Peyer's patch (tissue), 4 donors: ENCODE measurements at regions not wholly inside any gene's neighbourhood (a gene's known extent, or its start where the extent isn't known, plus 50 kb on each side); places are given as distances from the start of the nearest gene placed in this dataset.
"Not testable (repeated sequence)": the region's sequence is repeated elsewhere in the genome, so short reads cannot be mapped to it uniquely, and the experiment has no call there.

Experiments
- DNase-seq, 3 donors: peaks; one replicate each; pipeline ENCODE4 v3.0.0-alpha.2; 2017 to 2019
- H3K27ac ChIP-seq, 4 donors: fragments of 200-600 bp; sonication (generic); one replicate each; pipeline ENCODE4 v1.5.1; 2016 to 2019
- H3K27me3 ChIP-seq, 2 donors: fragments of 200-600 bp; sonication (generic); one replicate each; pipeline ENCODE4 v1.5.1; 2019
- H3K36me3 ChIP-seq, 3 donors: fragments of 200-600 bp; sonication (generic); one replicate each; pipeline ENCODE4 v1.5.1; 2016 to 2019
- H3K4me1 ChIP-seq, 4 donors: fragments of 200-600 bp; sonication (generic); one replicate each; pipeline ENCODE4 v1.5.1; 2016 to 2019
- H3K4me3 ChIP-seq, 4 donors: fragments of 200-600 bp; sonication (generic); 1 replicate in 3 of 4; 2 replicates in 1 of 4; pipeline ENCODE4 v1.5.1; 2016 to 2019; ENCODE audit warnings: mild to moderate bottlenecking in 1 of 4
- H3K9me3 ChIP-seq, 4 donors: fragments of 200-600 bp; sonication (generic); one replicate each; pipeline ENCODE4 v1.5.1; 2016 to 2019; ENCODE audit warnings: mild to moderate bottlenecking in 1 of 4
- CTCF ChIP-seq, 6 experiments: fragments of 450-650 bp in 4 of 6; fragments of 200-600 bp in 2 of 6; sonication (generic) in 1 of 6; IDR thresholded peaks; one replicate each; pipeline ENCODE4 v1.5.1; 2017 to 2019; ENCODE audit warnings: antibody characterized with exemption in 6 of 6, mild to moderate bottlenecking in 3 of 6, moderate library complexity in 1 of 6
- POLR2A ChIP-seq, 2 donors: fragments of 450-650 bp; IDR thresholded peaks; one replicate each; pipeline ENCODE4 v1.5.1; 2017; ENCODE audit warnings: antibody characterized with exemption in 2 of 2, mild to moderate bottlenecking in 2 of 2, moderate library complexity in 2 of 2

GRCh38 chr5:40428126-40428525 is 251.6 kb upstream of the PTGER4 start:
- no peaks in the 10 kb centered on the region for H3K9me3 ChIP-seq
- no peaks in the 10 kb centered on the region for H3K36me3 ChIP-seq
- H3K4me1 ChIP-seq, result peaks cover 0 to 11% (median 3%) of the 10 kb centered on the region in 4 donors
- H3K4me3 ChIP-seq, result no peak overlapping the region
- no peak overlapping the region for H3K27ac ChIP-seq
- no peak for TF ChIP-seq CTCF (IDR thresholded peaks at IDR 0.05)
- DNase-seq, result no peak
- H3K27me3 ChIP-seq, result no peaks in the 10 kb centered on the region

- DNase-seq, result peak in 1 of 3 donors; percentile 66
- not testable (repeated sequence) for H3K36me3 ChIP-seq, H3K4me3 ChIP-seq, H3K4me1 ChIP-seq, H3K27me3 ChIP-seq, H3K9me3 ChIP-seq
- H3K27ac ChIP-seq, result peak overlapping the region in 2 of 4 donors; percentile 65 to 78
Measured at GRCh38 chr5:40417046-40417810, 262.5 kb upstream of the PTGER4 start.

GRCh38 chr5:40416588-40416987 is 263.1 kb upstream of the PTGER4 start:
- no peak for TF ChIP-seq CTCF (IDR thresholded peaks at IDR 0.05)
- TF ChIP-seq POLR2A (IDR thresholded peaks at IDR 0.05), result no peak
- DNase-seq, result no peak

GRCh38 chr5:40416098-40416497 is 263.6 kb upstream of the PTGER4 start:
- no peaks in the 10 kb centered on the region for H3K4me1 ChIP-seq
- H3K27me3 ChIP-seq, result no peaks in the 10 kb centered on the region
- no peak for DNase-seq
- H3K36me3 ChIP-seq, result no peaks in the 10 kb centered on the region
- no peak overlapping the region for H3K4me3 ChIP-seq
- H3K27ac ChIP-seq, result peak overlapping the region in 2 of 4 donors; percentile 65 to 78
- no peaks in the 10 kb centered on the region for H3K9me3 ChIP-seq
- TF ChIP-seq POLR2A (IDR thresholded peaks at IDR 0.05) (peak in 1 of 2 donors; percentile 26), CTCF (IDR thresholded peaks at IDR 0.05) (no peak)

More at GRCh38 chr5:40416588-40416987, 263.1 kb upstream of the PTGER4 start:
- Histone ChIP-seq H3K27ac (peak overlapping the region in 2 of 4 donors; percentile 65 to 78), H3K9me3 (no peaks in the 10 kb centered on the region), H3K4me3 (no peak overlapping the region), H3K4me1 (no peaks in the 10 kb centered on the region), H3K36me3 (no peaks in the 10 kb centered on the region), H3K27me3 (no peaks in the 10 kb centered on the region)

- H3K27ac ChIP-seq, result no peak overlapping the region
- no peak for DNase-seq
- no peaks in the 10 kb centered on the region for H3K9me3 ChIP-seq
- no peak overlapping the region for H3K4me3 ChIP-seq
- H3K36me3 ChIP-seq, result no peaks in the 10 kb centered on the region
- TF ChIP-seq CTCF (IDR thresholded peaks at IDR 0.05), result no peak
- no peak for TF ChIP-seq POLR2A (IDR thresholded peaks at IDR 0.05)
- no peaks in the 10 kb centered on the region for H3K27me3 ChIP-seq
- peaks cover 0 to 4% (median 2%) of the 10 kb centered on the region in 4 donors for H3K4me1 ChIP-seq
Measured at GRCh38 chr5:40414922-40415321, 264.8 kb upstream of the PTGER4 start.

- TF ChIP-seq CTCF (IDR thresholded peaks at IDR 0.05) (no peak), POLR2A (IDR thresholded peaks at IDR 0.05) (no peak)
- no peaks in the 10 kb centered on the region for H3K9me3 ChIP-seq
- H3K27me3 ChIP-seq, result no peaks in the 10 kb centered on the region
- H3K4me1 ChIP-seq, result peaks cover 0 to 4% (median 2%) of the 10 kb centered on the region in 4 donors
- no peak overlapping the region for H3K27ac ChIP-seq
- H3K4me3 ChIP-seq, result no peak overlapping the region
- no peaks in the 10 kb centered on the region for H3K36me3 ChIP-seq
- no peak for DNase-seq
Measured at GRCh38 chr5:40413743-40414142, 266.0 kb upstream of the PTGER4 start.
